ENCODE measurements at regions not wholly inside any gene's neighbourhood (a gene's known extent, or its start where the extent isn't known, plus 50 kb on each side); places are given as distances from the start of the nearest gene placed in this dataset.

DNA sequence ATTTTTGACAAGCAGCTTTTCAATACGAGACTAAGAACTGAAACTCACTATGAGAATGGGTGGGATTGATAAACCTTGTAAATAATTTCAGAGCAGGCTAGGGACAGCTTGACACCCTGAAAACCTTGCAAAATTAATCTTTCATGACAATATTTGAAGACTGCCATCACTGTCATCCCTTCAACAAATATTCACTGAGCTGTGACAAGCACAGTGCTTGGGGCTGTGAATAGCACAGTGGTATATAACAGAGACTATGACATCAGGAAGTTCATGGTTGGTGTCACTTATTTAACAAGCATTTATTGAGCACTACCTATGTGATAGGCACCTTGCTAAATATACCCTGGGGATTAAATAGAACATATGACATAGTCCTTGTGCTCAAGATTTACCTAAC lies 741.0 kb upstream of the RIOK2 start:
- Histone ChIP-seq H3K4me1 (ENCODE audit: control insufficient read depth in 4 of 4, insufficient read depth in 4 of 4, low read length in 3 of 4) (no peaks in the 10 kb centered on the region), H3K9ac (ENCODE audit: low read depth in 1 of 2, low read length in 2 of 2) (no peak overlapping the region), H3K9me3 (ENCODE audit: control insufficient read depth in 4 of 4, low read length in 3 of 4) (no peaks in the 10 kb centered on the region), H3K4me3 (ENCODE audit: low read depth in 1 of 3, low read length in 3 of 3) (no peak overlapping the region), H3K27me3 (ENCODE audit: control insufficient read depth in 4 of 4, insufficient read depth in 4 of 4, low read length in 3 of 4) (no peaks in the 10 kb centered on the region), H3K36me3 (ENCODE audit: control insufficient read depth in 4 of 4, insufficient read depth in 3 of 4, low read depth in 1 of 4, low read length in 3 of 4) (no peaks in the 10 kb centered on the region), H3K27ac (ENCODE audit: low read depth in 1 of 2, low read length in 2 of 2) (no peak overlapping the region)
- no peak for TF ChIP-seq RXRA (IDR thresholded peaks at IDR 0.05)
- TF ChIP-seq NR2F2 (IDR thresholded peaks at IDR 0.05), result no peak
- TF ChIP-seq JUND (IDR thresholded peaks at IDR 0.05), result no peak
- TF ChIP-seq RAD21 (IDR thresholded peaks at IDR 0.05), result no peak
- TF ChIP-seq FOXA1 (IDR thresholded peaks at IDR 0.05), result no peak
- no peak for TF ChIP-seq CTCF (IDR thresholded peaks at IDR 0.05; ENCODE audit: low read depth, low read length, missing input control)
- TF ChIP-seq HNF4G (IDR thresholded peaks at IDR 0.05), result no peak
- TF ChIP-seq GABPA (IDR thresholded peaks at IDR 0.05 in 1 of 2, conservative IDR thresholded peaks at IDR 0.05 in 1 of 2), result no peak
- no peak for TF ChIP-seq EGR1 (IDR thresholded peaks at IDR 0.05; ENCODE audit: low read depth in 2 of 2)
- TF ChIP-seq, protein P1, sequence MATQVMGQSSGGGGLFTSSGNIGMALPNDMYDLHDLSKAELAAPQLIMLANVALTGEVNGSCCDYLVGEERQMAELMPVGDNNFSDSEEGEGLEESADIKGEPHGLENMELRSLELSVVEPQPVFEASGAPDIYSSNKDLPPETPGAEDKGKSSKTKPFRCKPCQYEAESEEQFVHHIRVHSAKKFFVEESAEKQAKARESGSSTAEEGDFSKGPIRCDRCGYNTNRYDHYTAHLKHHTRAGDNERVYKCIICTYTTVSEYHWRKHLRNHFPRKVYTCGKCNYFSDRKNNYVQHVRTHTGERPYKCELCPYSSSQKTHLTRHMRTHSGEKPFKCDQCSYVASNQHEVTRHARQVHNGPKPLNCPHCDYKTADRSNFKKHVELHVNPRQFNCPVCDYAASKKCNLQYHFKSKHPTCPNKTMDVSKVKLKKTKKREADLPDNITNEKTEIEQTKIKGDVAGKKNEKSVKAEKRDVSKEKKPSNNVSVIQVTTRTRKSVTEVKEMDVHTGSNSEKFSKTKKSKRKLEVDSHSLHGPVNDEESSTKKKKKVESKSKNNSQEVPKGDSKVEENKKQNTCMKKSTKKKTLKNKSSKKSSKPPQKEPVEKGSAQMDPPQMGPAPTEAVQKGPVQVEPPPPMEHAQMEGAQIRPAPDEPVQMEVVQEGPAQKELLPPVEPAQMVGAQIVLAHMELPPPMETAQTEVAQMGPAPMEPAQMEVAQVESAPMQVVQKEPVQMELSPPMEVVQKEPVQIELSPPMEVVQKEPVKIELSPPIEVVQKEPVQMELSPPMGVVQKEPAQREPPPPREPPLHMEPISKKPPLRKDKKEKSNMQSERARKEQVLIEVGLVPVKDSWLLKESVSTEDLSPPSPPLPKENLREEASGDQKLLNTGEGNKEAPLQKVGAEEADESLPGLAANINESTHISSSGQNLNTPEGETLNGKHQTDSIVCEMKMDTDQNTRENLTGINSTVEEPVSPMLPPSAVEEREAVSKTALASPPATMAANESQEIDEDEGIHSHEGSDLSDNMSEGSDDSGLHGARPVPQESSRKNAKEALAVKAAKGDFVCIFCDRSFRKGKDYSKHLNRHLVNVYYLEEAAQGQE (IDR thresholded peaks at IDR 0.05), result no peak
- TF ChIP-seq HNF4A (conservative IDR thresholded peaks at IDR 0.05), result no peak
- TF ChIP-seq SP1 (IDR thresholded peaks at IDR 0.05), result no peak
- no peak for TF ChIP-seq MAX (IDR thresholded peaks at IDR 0.05)
- TF ChIP-seq TAF1 (conservative IDR thresholded peaks at IDR 0.05), result no peak
- no peak for TF ChIP-seq YY1 (IDR thresholded peaks at IDR 0.05)
- TF ChIP-seq FOXA2 (IDR thresholded peaks at IDR 0.05), result no peak
- TF ChIP-seq, protein P2, sequence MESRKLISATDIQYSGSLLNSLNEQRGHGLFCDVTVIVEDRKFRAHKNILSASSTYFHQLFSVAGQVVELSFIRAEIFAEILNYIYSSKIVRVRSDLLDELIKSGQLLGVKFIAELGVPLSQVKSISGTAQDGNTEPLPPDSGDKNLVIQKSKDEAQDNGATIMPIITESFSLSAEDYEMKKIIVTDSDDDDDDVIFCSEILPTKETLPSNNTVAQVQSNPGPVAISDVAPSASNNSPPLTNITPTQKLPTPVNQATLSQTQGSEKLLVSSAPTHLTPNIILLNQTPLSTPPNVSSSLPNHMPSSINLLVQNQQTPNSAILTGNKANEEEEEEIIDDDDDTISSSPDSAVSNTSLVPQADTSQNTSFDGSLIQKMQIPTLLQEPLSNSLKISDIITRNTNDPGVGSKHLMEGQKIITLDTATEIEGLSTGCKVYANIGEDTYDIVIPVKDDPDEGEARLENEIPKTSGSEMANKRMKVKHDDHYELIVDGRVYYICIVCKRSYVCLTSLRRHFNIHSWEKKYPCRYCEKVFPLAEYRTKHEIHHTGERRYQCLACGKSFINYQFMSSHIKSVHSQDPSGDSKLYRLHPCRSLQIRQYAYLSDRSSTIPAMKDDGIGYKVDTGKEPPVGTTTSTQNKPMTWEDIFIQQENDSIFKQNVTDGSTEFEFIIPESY (IDR thresholded peaks at IDR 0.05), result no peak
- WGBS, result 64% methylated on average over 1 of the region's 1 CpG
- DNase-seq (ENCODE audit: low spot score), result no peak

GRCh38 chr5:97929383-97929782 lies 746.3 kb upstream of the RIOK2 start:
- WGBS, result 79% methylated on average over 1 of the region's 1 CpG
- Histone ChIP-seq H3K36me3 (ENCODE audit: control insufficient read depth in 4 of 4, insufficient read depth in 3 of 4, low read depth in 1 of 4, low read length in 3 of 4) (no peaks in the 10 kb centered on the region), H3K4me3 (ENCODE audit: low read depth in 1 of 3, low read length in 3 of 3) (no peak overlapping the region), H3K9ac (ENCODE audit: low read depth in 1 of 2, low read length in 2 of 2) (no peak overlapping the region), H3K27ac (ENCODE audit: low read depth in 1 of 2, low read length in 2 of 2) (no peak overlapping the region), H3K27me3 (ENCODE audit: control insufficient read depth in 4 of 4, insufficient read depth in 4 of 4, low read length in 3 of 4) (no peaks in the 10 kb centered on the region), H3K9me3 (ENCODE audit: control insufficient read depth in 4 of 4, low read length in 3 of 4) (no peaks in the 10 kb centered on the region), H3K4me1 (ENCODE audit: control insufficient read depth in 4 of 4, insufficient read depth in 4 of 4, low read length in 3 of 4) (no peaks in the 10 kb centered on the region)
- no peak for DNase-seq (ENCODE audit: low spot score)
- TF ChIP-seq MAX (IDR thresholded peaks at IDR 0.05), result no peak
- TF ChIP-seq ATF3 (IDR thresholded peaks at IDR 0.05), result no peak
- TF ChIP-seq SP1 (IDR thresholded peaks at IDR 0.05), result no peak
- TF ChIP-seq RAD21 (IDR thresholded peaks at IDR 0.05), result no peak
- no peak for TF ChIP-seq HNF4G (IDR thresholded peaks at IDR 0.05)
- no peak for TF ChIP-seq EGR1 (IDR thresholded peaks at IDR 0.05; ENCODE audit: low read depth in 2 of 2)
- TF ChIP-seq, protein P1 (IDR thresholded peaks at IDR 0.05), result no peak
- TF ChIP-seq HNF4A (conservative IDR thresholded peaks at IDR 0.05), result no peak
- TF ChIP-seq RXRA (IDR thresholded peaks at IDR 0.05), result no peak
- no peak for TF ChIP-seq FOXA2 (IDR thresholded peaks at IDR 0.05)

Measured in liver (tissue), 8 donors.